GM18519 (cell line): ENCODE measurements at regions not wholly inside any gene's neighbourhood (a gene's known extent, or its start where the extent isn't known, plus 50 kb on each side); places are given as distances from the start of the nearest gene placed in this dataset.

Source experiments
- ATAC-seq: cut with Tn5 transposase; IDR thresholded peaks from one replicate; pipeline ENCODE4 v1.9.1; 2021; ENCODE audit warnings: mild to moderate bottlenecking, moderate library complexity; ENCODE audit not compliant: unreplicated experiment, low FRiP score

GRCh38 chr2:120893811-120894584 lies 158.3 kb downstream of the GLI2 start:
- no peak for ATAC-seq

GRCh38 chr2:120894966-120895365 lies 159.3 kb downstream of the GLI2 start:
- ATAC-seq: no peak

GRCh38 chr2:120896126-120896525 lies 160.5 kb downstream of the GLI2 start:
- ATAC-seq: no peak

GRCh38 chr2:120896901-120897300 lies 161.2 kb downstream of the GLI2 start:
- no peak for ATAC-seq

- no peak for ATAC-seq
Measured at GRCh38 chr2:120897399-120897798, 161.7 kb downstream of the GLI2 start.

- no peak for ATAC-seq
Measured at GRCh38 chr2:120898496-120898895, 162.8 kb downstream of the GLI2 start.

GRCh38 chr2:120898961-120899750 lies 163.5 kb downstream of the GLI2 start:
- ATAC-seq: no peak

- no peak for ATAC-seq
Measured at GRCh38 chr2:120899771-120900170, 164.1 kb downstream of the GLI2 start.

GRCh38 chr2:120901201-120901600 lies 165.5 kb downstream of the GLI2 start:
- no peak for ATAC-seq

GRCh38 chr2:120902592-120902991 lies 166.9 kb downstream of the GLI2 start:
- no peak for ATAC-seq

- ATAC-seq: no peak
Measured at GRCh38 chr2:120904379-120904778, 168.7 kb downstream of the GLI2 start.

- no peak for ATAC-seq
Measured at GRCh38 chr2:120904830-120905234, 169.2 kb downstream of the GLI2 start.

- ATAC-seq: no peak
Measured at GRCh38 chr2:120905298-120905697, 169.6 kb downstream of the GLI2 start.

GRCh38 chr2:120905824-120906571 lies 170.3 kb downstream of the GLI2 start:
- ATAC-seq: no peak

- no peak for ATAC-seq
Measured at GRCh38 chr2:120906914-120907313, 171.2 kb downstream of the GLI2 start.

- ATAC-seq: no peak
Measured at GRCh38 chr2:120907822-120908221, 172.2 kb downstream of the GLI2 start.

GRCh38 chr2:120908314-120908975 lies 172.8 kb downstream of the GLI2 start:
- no peak for ATAC-seq

GRCh38 chr2:120909102-120909501 lies 173.4 kb downstream of the GLI2 start:
- no peak for ATAC-seq

GRCh38 chr2:120910164-120910563 lies 174.5 kb downstream of the GLI2 start:
- ATAC-seq: no peak
